Uterus (tissue), 2 donors: ENCODE measurements at regions not wholly inside any gene's neighbourhood (a gene's known extent, or its start where the extent isn't known, plus 50 kb on each side); places are given as distances from the start of the nearest gene placed in this dataset.

ENCODE experiments used
- POLR2A ChIP-seq, 2 donors: fragments of 450-650 bp; IDR thresholded peaks; one replicate each; pipeline ENCODE4 v1.6.1; 2016; ENCODE audit warnings: antibody characterized with exemption in 2 of 2, mild to moderate bottlenecking in 1 of 2, moderate library complexity in 1 of 2
- TF ChIP-seq, protein P1 (sequence below), 4 experiments: fragments of 200-600 bp in 2 of 4; fragments of 450-650 bp in 2 of 4; sonication (generic) in 2 of 4; IDR thresholded peaks; one replicate each; pipeline ENCODE4 v1.5.1; 2016 to 2019; ENCODE audit warnings: antibody characterized with exemption in 4 of 4, mild to moderate bottlenecking in 2 of 4, moderate library complexity in 1 of 4

DNA sequence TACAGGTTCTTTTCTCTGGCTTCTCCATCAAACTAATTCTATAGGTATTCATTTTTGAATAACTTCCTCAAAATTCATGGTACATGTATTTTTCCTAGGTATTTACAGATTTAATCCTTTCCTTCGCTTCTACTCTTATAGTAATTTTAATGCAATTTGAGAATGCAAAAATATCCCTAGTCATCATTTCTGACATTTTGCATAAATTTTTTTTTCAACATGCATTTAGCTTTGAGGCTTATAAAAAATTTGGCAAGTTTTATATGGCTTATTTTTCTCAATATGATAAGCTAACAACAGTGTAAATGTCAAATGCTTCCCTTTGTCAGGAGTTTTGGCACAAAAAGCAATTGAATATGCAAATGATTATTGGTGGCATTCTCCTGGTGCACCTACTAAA is 872.6 kb downstream of the FLRT2 start:
- TF ChIP-seq, protein P1, sequence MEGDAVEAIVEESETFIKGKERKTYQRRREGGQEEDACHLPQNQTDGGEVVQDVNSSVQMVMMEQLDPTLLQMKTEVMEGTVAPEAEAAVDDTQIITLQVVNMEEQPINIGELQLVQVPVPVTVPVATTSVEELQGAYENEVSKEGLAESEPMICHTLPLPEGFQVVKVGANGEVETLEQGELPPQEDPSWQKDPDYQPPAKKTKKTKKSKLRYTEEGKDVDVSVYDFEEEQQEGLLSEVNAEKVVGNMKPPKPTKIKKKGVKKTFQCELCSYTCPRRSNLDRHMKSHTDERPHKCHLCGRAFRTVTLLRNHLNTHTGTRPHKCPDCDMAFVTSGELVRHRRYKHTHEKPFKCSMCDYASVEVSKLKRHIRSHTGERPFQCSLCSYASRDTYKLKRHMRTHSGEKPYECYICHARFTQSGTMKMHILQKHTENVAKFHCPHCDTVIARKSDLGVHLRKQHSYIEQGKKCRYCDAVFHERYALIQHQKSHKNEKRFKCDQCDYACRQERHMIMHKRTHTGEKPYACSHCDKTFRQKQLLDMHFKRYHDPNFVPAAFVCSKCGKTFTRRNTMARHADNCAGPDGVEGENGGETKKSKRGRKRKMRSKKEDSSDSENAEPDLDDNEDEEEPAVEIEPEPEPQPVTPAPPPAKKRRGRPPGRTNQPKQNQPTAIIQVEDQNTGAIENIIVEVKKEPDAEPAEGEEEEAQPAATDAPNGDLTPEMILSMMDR (IDR thresholded peaks at IDR 0.05), result no peak
- TF ChIP-seq POLR2A (IDR thresholded peaks at IDR 0.05), result no peak
